GM12878 (cell line): ENCODE measurements at regions not wholly inside any gene's neighbourhood (a gene's known extent, or its start where the extent isn't known, plus 50 kb on each side); places are given as distances from the start of the nearest gene placed in this dataset.

ENCODE experiments used
- ATAC-seq: fragments of 200-7000 bp; cut with Tn5 transposase; 3 replicates; pipeline ENCODE4 v1.9.1; 2020; ENCODE audit warnings: mild to moderate bottlenecking, moderate library complexity
- BruUV-seq: library from RNA; stranded (reverse); fragments of 400-500 nt; replicated peaks from 2 replicates; lab custom pipeline; 2021; lab: Mats Ljungman, UMichigan
- CTCF ChIA-PET: fragments of 300-600 bp; sonication (Branson Sonifier 250); formaldehyde crosslinking; extraction: SDS; loops from one replicate; lab custom pipeline; 2021; ENCODE audit warnings: inconsistent platforms; lab: Yijun Ruan, JAX
- POLR2A ChIA-PET: fragments of 350-600 bp; formaldehyde crosslinking; extraction: SDS; loops from one replicate; lab custom pipeline; 2021; ENCODE audit warnings: inconsistent platforms; lab: Charles Lee
- RAD21 ChIA-PET: fragments of 300-600 bp; sonication (Branson Sonifier 250); formaldehyde crosslinking; loops from one replicate; lab custom pipeline; 2023; ENCODE audit warnings: antibody characterized with exemption; ENCODE audit not compliant: unreplicated experiment; lab: Charles Lee
- SMC1A ChIA-PET: fragments of 300-600 bp; sonication (Branson Sonifier 250); formaldehyde crosslinking; loops from one replicate; lab custom pipeline; 2023; ENCODE audit not compliant: unreplicated experiment, uncharacterized antibody; lab: Charles Lee
- DNase-seq: peaks from one replicate; pipeline ENCODE4 v3.0.0-alpha.2; 2011; ENCODE audit warnings: low read depth, low spot score
- FAIRE-seq: peaks from 3 replicates; lab custom pipeline; 2011; peaks lifted over from hg19 to GRCh38; lab: Jason Lieb, UNC
- H2AFZ ChIP-seq: 2 replicates; pipeline ENCODE4 v1.6.0; 2011; ENCODE audit warnings: low read depth, low read length, control low read depth; ENCODE audit not compliant: control insufficient read depth
- H3K27ac ChIP-seq: 2 replicates; pipeline ENCODE4 v1.5.1; 2011; ENCODE audit warnings: control low read depth; ENCODE audit not compliant: control insufficient read depth, insufficient read depth
- H3K27me3 ChIP-seq, 2 experiments: replicated peaks in 1 of 2; 2 replicates each; pipeline versions ENCODE4 v1.6.0 to v1.6.1; 2011; ENCODE audit warnings: low read length in 1 of 2; ENCODE audit not compliant: control insufficient read depth in 2 of 2, insufficient read depth in 2 of 2
- H3K36me3 ChIP-seq, 2 experiments: 2 replicates each; pipeline ENCODE4 v1.5.1; 2011; ENCODE audit warnings: low read length in 1 of 2; ENCODE audit not compliant: control insufficient read depth in 2 of 2, insufficient read depth in 2 of 2
- H3K4me1 ChIP-seq: 2 replicates; pipeline ENCODE4 v1.6.1; 2011; ENCODE audit warnings: mild to moderate bottlenecking, low read length, moderate library complexity, mixed read lengths; ENCODE audit not compliant: control insufficient read depth, insufficient read depth
- H3K4me2 ChIP-seq: 2 replicates; pipeline ENCODE4 v1.6.0; 2011; ENCODE audit warnings: control low read depth; ENCODE audit not compliant: control insufficient read depth, insufficient read depth
- H3K4me3 ChIP-seq: fragments of 200-600 bp; sonication (generic); 2 replicates; pipeline ENCODE4 v1.5.1; 2016
- H3K79me2 ChIP-seq: 2 replicates; pipeline ENCODE4 v1.6.0; 2011; ENCODE audit warnings: low read length; ENCODE audit not compliant: control insufficient read depth, insufficient read depth
- H3K9ac ChIP-seq: 2 replicates; pipeline ENCODE4 v1.8.0; 2011; ENCODE audit warnings: low read length, control low read depth, mixed read lengths; ENCODE audit not compliant: control insufficient read depth, insufficient read depth
- H3K9me3 ChIP-seq: replicated peaks from 3 replicates; pipeline ENCODE4 v1.5.1; 2011; ENCODE audit warnings: mild to moderate bottlenecking, low read length; ENCODE audit not compliant: control insufficient read depth, insufficient read depth
- H4K20me1 ChIP-seq: 2 replicates; pipeline ENCODE4 v1.6.0; 2011; ENCODE audit not compliant: control insufficient read depth, insufficient read depth
- BACH1 ChIP-seq: fragments of 450-650 bp; IDR thresholded peaks from 2 replicates; pipeline ENCODE4 v1.6.1; 2017; ENCODE audit warnings: mild to moderate bottlenecking, borderline replicate concordance
- GABPA ChIP-seq: IDR thresholded peaks from 2 replicates; pipeline ENCODE4 v1.6.1; 2014; ENCODE audit warnings: antibody characterized with exemption, low read depth, mild to moderate bottlenecking, inconsistent platforms
- GATAD2B ChIP-seq: fragments of 450-650 bp; conservative IDR thresholded peaks from 2 replicates; pipeline ENCODE4 v1.6.1; 2017; ENCODE audit warnings: low read depth, mild to moderate bottlenecking, moderate library complexity
- HDGF ChIP-seq: fragments of 450-650 bp; IDR thresholded peaks from 2 replicates; pipeline ENCODE4 v1.6.1; 2016; ENCODE audit warnings: antibody characterized with exemption
- ZSCAN29 ChIP-seq: fragments of 450-650 bp; IDR thresholded peaks from 2 replicates; pipeline ENCODE4 v1.6.1; 2017; ENCODE audit warnings: mild to moderate bottlenecking, moderate library complexity
- WGBS: methylation state at CpG from one replicate; pipeline ENCODE4 v1.1.6; 2016; ENCODE audit warnings: low lambda C conversion rate; ENCODE audit not compliant: insufficient replicate concordance, insufficient coverage; ENCODE audit errors: missing lambda C conversion rate; 5-methylcytosine and 5-hydroxymethylcytosine counted together
- in situ Hi-C: fragments of 300-500 bp; cut with MboI; formaldehyde crosslinking; loops from 9 replicates; pipeline ENCODE4 v1.14.3; 2018; ENCODE audit warnings: mixed read lengths
- intact Hi-C: fragments of 100-400 bp; cut with micrococcal nuclease; formaldehyde crosslinking; loops from one replicate; pipeline ENCODE4 v1.14.2; 2022; ENCODE audit not compliant: unreplicated experiment
- TF ChIP-seq, protein P1 (sequence below): fragments of 450-650 bp; formaldehyde crosslinking; IDR thresholded peaks from 2 replicates; pipeline ENCODE4 v1.4.0; 2022; ENCODE audit warnings: mild to moderate bottlenecking, moderate library complexity
- TF ChIP-seq, protein P2 (sequence below): fragments of 450-650 bp; IDR thresholded peaks from 2 replicates; pipeline ENCODE4 v1.6.1; 2017; ENCODE audit warnings: mild to moderate bottlenecking

DNA sequence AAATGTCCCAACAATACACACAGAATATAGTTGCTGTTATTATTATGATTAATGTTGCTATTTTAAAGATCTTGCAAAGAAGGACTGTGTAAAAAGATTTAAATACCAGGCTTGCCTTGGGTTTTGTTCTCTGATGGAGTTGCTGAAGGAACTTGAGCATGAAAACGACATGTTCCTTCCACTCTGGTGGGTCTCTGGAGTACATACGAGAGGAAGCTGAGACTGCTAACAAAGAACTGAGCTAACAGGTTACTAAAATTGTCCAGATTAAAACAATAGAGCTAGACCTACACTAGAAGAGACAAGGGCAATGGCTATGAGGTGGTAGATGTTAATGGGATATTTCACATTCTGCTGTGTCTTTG, 612.2 kb downstream of the TSN start:
- intact Hi-C loops (no loop called here), in situ Hi-C loops (no loop called here)
- Histone ChIP-seq H3K4me1 (no peaks in the 10 kb centered on the region), H3K79me2 (no peaks in the 10 kb centered on the region), H3K27me3 (no peaks in the 10 kb centered on the region), H3K9ac (no peak overlapping the region), H3K36me3 (no peaks in the 10 kb centered on the region), H3K4me3 (no peak overlapping the region), H3K27ac (no peak overlapping the region)
- FAIRE-seq = no peak
- SMC1A ChIA-PET = interaction anchor here (0.7 to 1.4 kb wide), 2 partner anchors 27 to 1198 kb away, joined by 3 to 4 read pairs; no protein-coding TSS in a partner anchor
- POLR2A ChIA-PET = interaction anchor here (0.5 kb wide), 1 partner anchor 713 kb away, joined by 3 read pairs; no protein-coding TSS in a partner anchor
- TF ChIP-seq, protein P1, sequence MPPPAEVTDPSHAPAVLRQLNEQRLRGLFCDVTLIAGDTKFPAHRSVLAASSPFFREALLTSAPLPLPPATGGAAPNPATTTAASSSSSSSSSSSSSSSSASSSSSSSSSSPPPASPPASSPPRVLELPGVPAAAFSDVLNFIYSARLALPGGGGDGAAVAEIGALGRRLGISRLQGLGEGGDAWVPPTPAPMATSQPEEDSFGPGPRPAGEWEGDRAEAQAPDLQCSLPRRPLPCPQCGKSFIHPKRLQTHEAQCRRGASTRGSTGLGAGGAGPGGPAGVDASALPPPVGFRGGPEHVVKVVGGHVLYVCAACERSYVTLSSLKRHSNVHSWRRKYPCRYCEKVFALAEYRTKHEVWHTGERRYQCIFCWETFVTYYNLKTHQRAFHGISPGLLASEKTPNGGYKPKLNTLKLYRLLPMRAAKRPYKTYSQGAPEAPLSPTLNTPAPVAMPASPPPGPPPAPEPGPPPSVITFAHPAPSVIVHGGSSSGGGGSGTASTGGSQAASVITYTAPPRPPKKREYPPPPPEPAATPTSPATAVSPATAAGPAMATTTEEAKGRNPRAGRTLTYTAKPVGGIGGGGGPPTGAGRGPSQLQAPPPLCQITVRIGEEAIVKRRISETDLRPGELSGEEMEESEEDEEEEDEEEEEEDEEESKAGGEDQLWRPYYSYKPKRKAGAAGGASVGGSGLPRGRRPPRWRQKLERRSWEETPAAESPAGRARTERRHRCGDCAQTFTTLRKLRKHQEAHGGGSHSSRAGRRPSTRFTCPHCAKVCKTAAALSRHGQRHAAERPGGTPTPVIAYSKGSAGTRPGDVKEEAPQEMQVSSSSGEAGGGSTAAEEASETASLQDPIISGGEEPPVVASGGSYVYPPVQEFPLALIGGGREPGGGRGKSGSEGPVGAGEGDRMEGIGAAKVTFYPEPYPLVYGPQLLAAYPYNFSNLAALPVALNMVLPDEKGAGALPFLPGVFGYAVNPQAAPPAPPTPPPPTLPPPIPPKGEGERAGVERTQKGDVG (CRISPR knock-in tag) = no peak
- TF ChIP-seq HDGF (no peak), GABPA (no peak), BACH1 (no peak), ZSCAN29 (no peak), GATAD2B (no peak)
- TF ChIP-seq, protein P2, sequence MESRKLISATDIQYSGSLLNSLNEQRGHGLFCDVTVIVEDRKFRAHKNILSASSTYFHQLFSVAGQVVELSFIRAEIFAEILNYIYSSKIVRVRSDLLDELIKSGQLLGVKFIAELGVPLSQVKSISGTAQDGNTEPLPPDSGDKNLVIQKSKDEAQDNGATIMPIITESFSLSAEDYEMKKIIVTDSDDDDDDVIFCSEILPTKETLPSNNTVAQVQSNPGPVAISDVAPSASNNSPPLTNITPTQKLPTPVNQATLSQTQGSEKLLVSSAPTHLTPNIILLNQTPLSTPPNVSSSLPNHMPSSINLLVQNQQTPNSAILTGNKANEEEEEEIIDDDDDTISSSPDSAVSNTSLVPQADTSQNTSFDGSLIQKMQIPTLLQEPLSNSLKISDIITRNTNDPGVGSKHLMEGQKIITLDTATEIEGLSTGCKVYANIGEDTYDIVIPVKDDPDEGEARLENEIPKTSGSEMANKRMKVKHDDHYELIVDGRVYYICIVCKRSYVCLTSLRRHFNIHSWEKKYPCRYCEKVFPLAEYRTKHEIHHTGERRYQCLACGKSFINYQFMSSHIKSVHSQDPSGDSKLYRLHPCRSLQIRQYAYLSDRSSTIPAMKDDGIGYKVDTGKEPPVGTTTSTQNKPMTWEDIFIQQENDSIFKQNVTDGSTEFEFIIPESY = no peak
- TF ChIP-seq, all 136 proteins: peak for 0
- Histone ChIP-seq H3K4me2 (no peak overlapping the region), H4K20me1 (no peaks in the 10 kb centered on the region), H3K9me3 (no peaks in the 10 kb centered on the region; the same call in 2 of the 3 replicates), H2AFZ (no peak overlapping the region)
- RAD21 ChIA-PET = no interaction called here
- BruUV-seq = no TSS peak
- WGBS = 5% methylated on average over 2 of the region's 2 CpGs
- ATAC-seq = no peak
- CTCF ChIA-PET = interaction anchor here (0.8 kb wide), 1 partner anchor 177 kb away, joined by 3 read pairs; no protein-coding TSS in a partner anchor
- DNase-seq = no peak
